Fibroblast of lung (primary cell): ENCODE measurements at regions not wholly inside any gene's neighbourhood (a gene's known extent, or its start where the extent isn't known, plus 50 kb on each side); places are given as distances from the start of the nearest gene placed in this dataset.

Experiments used
- EZH2 ChIP-seq: IDR thresholded peaks from 2 replicates; pipeline ENCODE4 v1.5.1; 2012; ENCODE audit warnings: low read length, control low read depth, mild to moderate bottlenecking; ENCODE audit errors: missing control alignments
- TF ChIP-seq, protein P1 (sequence below), 2 donors: IDR thresholded peaks in 1 of 2; conservative IDR thresholded peaks in 1 of 2; 1 replicate in 1 of 2; 2 replicates in 1 of 2; pipeline ENCODE4 v1.5.1; 2011 to 2012; ENCODE audit warnings: low read length in 2 of 2, control low read depth in 1 of 2, inconsistent platforms in 1 of 2, low read depth in 1 of 2, mild to moderate bottlenecking in 1 of 2

DNA sequence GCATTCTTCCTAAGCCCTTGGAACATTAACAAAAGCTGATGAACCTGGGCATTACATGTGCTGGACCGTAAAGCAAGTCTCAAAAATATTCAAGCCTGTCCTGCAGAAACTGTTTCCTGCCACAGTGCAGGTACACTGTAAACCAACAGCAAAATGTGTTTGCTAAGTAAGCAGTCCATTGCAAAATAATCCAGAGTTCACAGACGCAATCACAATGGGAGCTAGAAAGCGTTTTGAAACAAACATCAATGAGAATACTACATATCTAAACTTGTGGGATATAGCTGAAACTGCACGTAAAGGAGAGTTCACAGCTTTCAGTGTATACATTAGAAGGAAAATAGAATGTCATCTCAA is 61.6 kb downstream of the RGS12 start:
- TF ChIP-seq, protein P1, sequence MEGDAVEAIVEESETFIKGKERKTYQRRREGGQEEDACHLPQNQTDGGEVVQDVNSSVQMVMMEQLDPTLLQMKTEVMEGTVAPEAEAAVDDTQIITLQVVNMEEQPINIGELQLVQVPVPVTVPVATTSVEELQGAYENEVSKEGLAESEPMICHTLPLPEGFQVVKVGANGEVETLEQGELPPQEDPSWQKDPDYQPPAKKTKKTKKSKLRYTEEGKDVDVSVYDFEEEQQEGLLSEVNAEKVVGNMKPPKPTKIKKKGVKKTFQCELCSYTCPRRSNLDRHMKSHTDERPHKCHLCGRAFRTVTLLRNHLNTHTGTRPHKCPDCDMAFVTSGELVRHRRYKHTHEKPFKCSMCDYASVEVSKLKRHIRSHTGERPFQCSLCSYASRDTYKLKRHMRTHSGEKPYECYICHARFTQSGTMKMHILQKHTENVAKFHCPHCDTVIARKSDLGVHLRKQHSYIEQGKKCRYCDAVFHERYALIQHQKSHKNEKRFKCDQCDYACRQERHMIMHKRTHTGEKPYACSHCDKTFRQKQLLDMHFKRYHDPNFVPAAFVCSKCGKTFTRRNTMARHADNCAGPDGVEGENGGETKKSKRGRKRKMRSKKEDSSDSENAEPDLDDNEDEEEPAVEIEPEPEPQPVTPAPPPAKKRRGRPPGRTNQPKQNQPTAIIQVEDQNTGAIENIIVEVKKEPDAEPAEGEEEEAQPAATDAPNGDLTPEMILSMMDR (conservative IDR thresholded peaks at IDR 0.05 in 1 of 2, IDR thresholded peaks at IDR 0.05 in 1 of 2; ENCODE audit: low read depth in 1 of 2, low read length in 2 of 2): no peak
- TF ChIP-seq EZH2: no peak
